GM12878 (cell line): ENCODE measurements at regions not wholly inside any gene's neighbourhood (a gene's known extent, or its start where the extent isn't known, plus 50 kb on each side); places are given as distances from the start of the nearest gene placed in this dataset.
A peak's percentile ranks its signal among the peaks of the same experiment; 100 is the strongest.

Experiments
- ATAC-seq: fragments of 200-7000 bp; cut with Tn5 transposase; 3 replicates; pipeline ENCODE4 v1.9.1; 2020; ENCODE audit warnings: mild to moderate bottlenecking, moderate library complexity
- BruUV-seq: library from RNA; stranded (reverse); fragments of 400-500 nt; replicated peaks from 2 replicates; lab custom pipeline; 2021; lab: Mats Ljungman, UMichigan
- CTCF ChIA-PET: fragments of 300-600 bp; sonication (Branson Sonifier 250); formaldehyde crosslinking; extraction: SDS; loops from one replicate; lab custom pipeline; 2021; ENCODE audit warnings: inconsistent platforms; lab: Yijun Ruan, JAX
- POLR2A ChIA-PET: fragments of 350-600 bp; formaldehyde crosslinking; extraction: SDS; loops from one replicate; lab custom pipeline; 2021; ENCODE audit warnings: inconsistent platforms; lab: Charles Lee
- RAD21 ChIA-PET: fragments of 300-600 bp; sonication (Branson Sonifier 250); formaldehyde crosslinking; loops from one replicate; lab custom pipeline; 2023; ENCODE audit warnings: antibody characterized with exemption; ENCODE audit not compliant: unreplicated experiment; lab: Charles Lee
- SMC1A ChIA-PET: fragments of 300-600 bp; sonication (Branson Sonifier 250); formaldehyde crosslinking; loops from one replicate; lab custom pipeline; 2023; ENCODE audit not compliant: unreplicated experiment, uncharacterized antibody; lab: Charles Lee
- DNase-seq: peaks from one replicate; pipeline ENCODE4 v3.0.0-alpha.2; 2011; ENCODE audit warnings: low read depth, low spot score
- FAIRE-seq: peaks from 3 replicates; lab custom pipeline; 2011; peaks lifted over from hg19 to GRCh38; lab: Jason Lieb, UNC
- H2AFZ ChIP-seq: 2 replicates; pipeline ENCODE4 v1.6.0; 2011; ENCODE audit warnings: low read depth, low read length, control low read depth; ENCODE audit not compliant: control insufficient read depth
- H3K27ac ChIP-seq: 2 replicates; pipeline ENCODE4 v1.5.1; 2011; ENCODE audit warnings: control low read depth; ENCODE audit not compliant: control insufficient read depth, insufficient read depth
- H3K27me3 ChIP-seq, 2 experiments: replicated peaks in 1 of 2; 2 replicates each; pipeline versions ENCODE4 v1.6.0 to v1.6.1; 2011; ENCODE audit warnings: low read length in 1 of 2; ENCODE audit not compliant: control insufficient read depth in 2 of 2, insufficient read depth in 2 of 2
- H3K36me3 ChIP-seq, 2 experiments: 2 replicates each; pipeline ENCODE4 v1.5.1; 2011; ENCODE audit warnings: low read length in 1 of 2; ENCODE audit not compliant: control insufficient read depth in 2 of 2, insufficient read depth in 2 of 2
- H3K4me1 ChIP-seq: 2 replicates; pipeline ENCODE4 v1.6.1; 2011; ENCODE audit warnings: mild to moderate bottlenecking, low read length, moderate library complexity, mixed read lengths; ENCODE audit not compliant: control insufficient read depth, insufficient read depth
- H3K4me2 ChIP-seq: 2 replicates; pipeline ENCODE4 v1.6.0; 2011; ENCODE audit warnings: control low read depth; ENCODE audit not compliant: control insufficient read depth, insufficient read depth
- H3K4me3 ChIP-seq: fragments of 200-600 bp; sonication (generic); 2 replicates; pipeline ENCODE4 v1.5.1; 2016
- H3K79me2 ChIP-seq: 2 replicates; pipeline ENCODE4 v1.6.0; 2011; ENCODE audit warnings: low read length; ENCODE audit not compliant: control insufficient read depth, insufficient read depth
- H3K9ac ChIP-seq: 2 replicates; pipeline ENCODE4 v1.8.0; 2011; ENCODE audit warnings: low read length, control low read depth, mixed read lengths; ENCODE audit not compliant: control insufficient read depth, insufficient read depth
- H3K9me3 ChIP-seq: replicated peaks from 3 replicates; pipeline ENCODE4 v1.5.1; 2011; ENCODE audit warnings: mild to moderate bottlenecking, low read length; ENCODE audit not compliant: control insufficient read depth, insufficient read depth
- H4K20me1 ChIP-seq: 2 replicates; pipeline ENCODE4 v1.6.0; 2011; ENCODE audit not compliant: control insufficient read depth, insufficient read depth
- CHD1 ChIP-seq: IDR thresholded peaks from 2 replicates; pipeline ENCODE4 v1.6.1; 2012; ENCODE audit warnings: low read depth, low read length, improper control_type of control experiment
- DPF2 ChIP-seq: fragments of 450-650 bp; IDR thresholded peaks from 2 replicates; pipeline ENCODE4 v1.6.1; 2017; ENCODE audit warnings: mild to moderate bottlenecking
- EP300 ChIP-seq, 2 experiments: fragments of 150-350 bp in 1 of 2; IDR thresholded peaks; 2 replicates each; pipeline ENCODE4 v1.6.1; 2011 to 2012; ENCODE audit warnings: low read depth in 2 of 2, low read length in 2 of 2, borderline replicate concordance in 1 of 2, improper control_type of control experiment in 1 of 2, inconsistent platforms in 1 of 2; ENCODE audit not compliant: control insufficient read depth in 1 of 2
- GABPA ChIP-seq: IDR thresholded peaks from 2 replicates; pipeline ENCODE4 v1.6.1; 2014; ENCODE audit warnings: antibody characterized with exemption, low read depth, mild to moderate bottlenecking, inconsistent platforms
- IKZF2 ChIP-seq, 2 experiments: fragments of 450-650 bp; IDR thresholded peaks; 2 replicates each; pipeline ENCODE4 v1.6.1; 2017; ENCODE audit warnings: mild to moderate bottlenecking in 2 of 2, moderate library complexity in 2 of 2
- JUNB ChIP-seq: IDR thresholded peaks from 2 replicates; pipeline ENCODE4 v1.6.1; 2016; ENCODE audit warnings: antibody characterized with exemption, mild to moderate bottlenecking
- NFYA ChIP-seq: IDR thresholded peaks from 2 replicates; pipeline ENCODE4 v1.6.1; 2011; ENCODE audit warnings: low read depth, mild to moderate bottlenecking, low read length, improper control_type of control experiment, borderline replicate concordance
- POLR2AphosphoS5 ChIP-seq: IDR thresholded peaks from 2 replicates; pipeline ENCODE4 v1.6.1; 2011; ENCODE audit warnings: mild to moderate bottlenecking, low read length, inconsistent platforms
- RELA ChIP-seq: fragments of 450-650 bp; IDR thresholded peaks from 2 replicates; pipeline ENCODE4 v1.8.0; 2014; ENCODE audit warnings: borderline replicate concordance; ENCODE audit not compliant: partially characterized antibody
- STAT3 ChIP-seq: IDR thresholded peaks from 2 replicates; pipeline ENCODE4 v1.6.1; 2011; ENCODE audit warnings: low read depth, low read length, improper control_type of control experiment
- TBL1XR1 ChIP-seq: IDR thresholded peaks from 2 replicates; pipeline ENCODE4 v1.6.1; 2012; ENCODE audit warnings: low read depth, low read length, improper control_type of control experiment
- ZNF217 ChIP-seq: fragments of 450-650 bp; IDR thresholded peaks from 2 replicates; pipeline ENCODE4 v1.6.1; 2017; ENCODE audit warnings: antibody characterized with exemption, mild to moderate bottlenecking
- WGBS: methylation state at CpG from one replicate; pipeline ENCODE4 v1.1.6; 2016; ENCODE audit warnings: low lambda C conversion rate; ENCODE audit not compliant: insufficient replicate concordance, insufficient coverage; ENCODE audit errors: missing lambda C conversion rate; 5-methylcytosine and 5-hydroxymethylcytosine counted together
- in situ Hi-C: fragments of 300-500 bp; cut with MboI; formaldehyde crosslinking; loops from 9 replicates; pipeline ENCODE4 v1.14.3; 2018; ENCODE audit warnings: mixed read lengths
- intact Hi-C: fragments of 100-400 bp; cut with micrococcal nuclease; formaldehyde crosslinking; loops from one replicate; pipeline ENCODE4 v1.14.2; 2022; ENCODE audit not compliant: unreplicated experiment
- TF ChIP-seq, protein P1 (sequence below): IDR thresholded peaks from 2 replicates; pipeline ENCODE4 v1.6.1; 2011; ENCODE audit warnings: low read depth, low read length, improper control_type of control experiment, borderline replicate concordance
- TF ChIP-seq, protein P2 (sequence below): IDR thresholded peaks from 2 replicates; pipeline ENCODE4 v1.6.1; 2012; ENCODE audit warnings: low read depth, low read length, improper control_type of control experiment
- TF ChIP-seq, protein P3 (sequence below): fragments of 150-350 bp; IDR thresholded peaks from 2 replicates; pipeline ENCODE4 v1.6.1; 2014; ENCODE audit warnings: mild to moderate bottlenecking, low read depth, low read length
- TF ChIP-seq, protein P4 (sequence below): IDR thresholded peaks from 2 replicates; pipeline ENCODE4 v1.6.1; 2012; ENCODE audit warnings: mild to moderate bottlenecking, low read depth, low read length

DNA sequence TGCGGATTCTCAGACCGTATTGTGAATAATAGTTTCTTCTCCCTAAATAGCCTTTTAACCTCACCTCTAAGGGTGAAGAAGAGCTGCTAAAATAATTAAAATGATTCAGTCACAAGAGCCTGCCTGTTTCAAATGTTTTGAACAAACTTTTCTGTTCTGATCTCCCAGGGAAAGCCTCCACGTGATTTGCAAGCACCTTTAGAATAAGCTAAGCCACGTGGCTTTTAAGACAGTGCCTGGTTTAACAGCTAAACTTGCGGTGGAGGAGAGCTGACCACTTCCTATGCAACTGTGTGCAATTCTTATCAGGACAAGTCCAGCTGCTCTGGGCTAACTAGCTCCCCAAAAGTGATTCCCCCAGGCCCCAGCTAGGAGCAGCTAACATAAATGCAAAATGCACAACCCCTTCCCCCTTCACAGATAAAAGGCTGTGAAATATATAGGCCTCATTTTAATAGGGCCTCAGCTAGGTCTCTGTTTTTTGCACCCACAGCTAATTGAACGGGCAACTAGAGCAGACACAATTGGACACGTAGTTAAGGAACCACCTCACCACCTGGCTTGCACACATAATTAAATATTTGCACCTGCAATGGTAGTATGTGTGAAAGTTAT is 401.2 kb upstream of the NR2F2 start (continued):
- TF ChIP-seq GABPA, result no peak
- no peak for TF ChIP-seq NFYA
- no peak for TF ChIP-seq ZNF217
- peak; percentile 78 for TF ChIP-seq DPF2
- TF ChIP-seq, protein P1, sequence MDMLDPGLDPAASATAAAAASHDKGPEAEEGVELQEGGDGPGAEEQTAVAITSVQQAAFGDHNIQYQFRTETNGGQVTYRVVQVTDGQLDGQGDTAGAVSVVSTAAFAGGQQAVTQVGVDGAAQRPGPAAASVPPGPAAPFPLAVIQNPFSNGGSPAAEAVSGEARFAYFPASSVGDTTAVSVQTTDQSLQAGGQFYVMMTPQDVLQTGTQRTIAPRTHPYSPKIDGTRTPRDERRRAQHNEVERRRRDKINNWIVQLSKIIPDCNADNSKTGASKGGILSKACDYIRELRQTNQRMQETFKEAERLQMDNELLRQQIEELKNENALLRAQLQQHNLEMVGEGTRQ, result peak; percentile 81
- no peak for TF ChIP-seq JUNB
- peak; percentile 69 to 86; a peak in 3 of 4 replicates for TF ChIP-seq EP300 (IDR thresholded peaks at IDR 0.05; ENCODE audit: borderline replicate concordance in 1 of 2, control insufficient read depth in 1 of 2, low read depth in 2 of 2, low read length in 2 of 2)
- TF ChIP-seq, protein P2, sequence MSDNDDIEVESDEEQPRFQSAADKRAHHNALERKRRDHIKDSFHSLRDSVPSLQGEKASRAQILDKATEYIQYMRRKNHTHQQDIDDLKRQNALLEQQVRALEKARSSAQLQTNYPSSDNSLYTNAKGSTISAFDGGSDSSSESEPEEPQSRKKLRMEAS, result peak; percentile 96

DNA sequence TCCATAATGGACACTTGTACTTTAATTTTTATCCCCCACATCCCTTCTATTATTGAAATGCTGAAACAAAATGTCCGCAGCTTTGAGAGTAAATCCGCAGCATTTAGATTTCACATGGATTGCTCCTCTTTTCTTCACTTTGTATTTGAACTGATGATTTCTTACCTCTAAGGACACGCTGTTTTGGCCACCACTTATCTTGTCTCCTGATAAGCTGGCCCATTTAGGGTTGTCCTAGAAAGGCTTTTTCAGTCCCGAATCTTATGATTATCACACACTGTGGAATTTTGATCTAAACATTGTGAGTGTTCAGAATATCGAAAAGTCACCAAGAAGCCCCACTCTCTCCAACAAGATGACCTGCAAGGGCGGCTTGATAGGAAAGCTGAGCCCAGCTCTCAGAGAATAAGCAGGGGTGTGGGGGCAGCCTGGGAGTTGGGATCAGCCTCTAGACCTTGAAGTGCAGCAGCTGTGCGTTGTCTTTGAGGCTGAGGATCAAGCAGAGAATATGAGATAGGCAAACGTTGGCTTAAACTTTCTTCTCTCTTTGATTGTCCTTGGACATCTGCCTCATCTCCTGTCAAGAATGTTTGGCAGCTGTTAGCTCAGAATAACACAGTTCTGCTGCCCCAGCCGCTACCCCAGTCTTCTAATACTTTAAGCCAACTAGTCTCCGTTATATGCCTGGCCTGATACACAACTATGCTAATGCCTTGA is 399.7 kb upstream of the NR2F2 start:
- Histone ChIP-seq H3K27ac (no peak overlapping the region), H3K36me3 (no peaks in the 10 kb centered on the region), H3K4me1 (no peaks in the 10 kb centered on the region), H3K4me2 (no peak overlapping the region), H3K4me3 (no peak overlapping the region), H4K20me1 (no peaks in the 10 kb centered on the region), H3K9ac (no peak overlapping the region), H3K27me3 (no peaks in the 10 kb centered on the region), H2AFZ (no peak overlapping the region), H3K9me3 (no peaks in the 10 kb centered on the region; the same call in 2 of the 3 replicates), H3K79me2 (no peaks in the 10 kb centered on the region)
- ATAC-seq (no peak), FAIRE-seq (no peak), DNase-seq (no peak)
- WGBS, result 43% methylated on average over 10 of the region's 10 CpGs
- SMC1A ChIA-PET, result interaction anchor here (1.2 to 1.8 kb wide), 2 partner anchors 8 to 108 kb away, joined by 3 to 4 read pairs; no protein-coding TSS in a partner anchor
- POLR2A ChIA-PET, result no interaction called here
- CTCF ChIA-PET, result interaction anchor here (0.5 kb wide), 1 partner anchor 61 kb away, joined by 4 read pairs; no protein-coding TSS in a partner anchor
- intact Hi-C loops (no loop called here), in situ Hi-C loops (no loop called here)
- no TSS peak for BruUV-seq
- RAD21 ChIA-PET, result interaction anchor here (0.7 to 2.2 kb wide), 2 partner anchors 43 to 107 kb away, joined by 3 to 15 read pairs; no protein-coding TSS in a partner anchor
- TF ChIP-seq IKZF2 (IDR thresholded peaks at IDR 0.05), result no peak
- TF ChIP-seq, protein P3, sequence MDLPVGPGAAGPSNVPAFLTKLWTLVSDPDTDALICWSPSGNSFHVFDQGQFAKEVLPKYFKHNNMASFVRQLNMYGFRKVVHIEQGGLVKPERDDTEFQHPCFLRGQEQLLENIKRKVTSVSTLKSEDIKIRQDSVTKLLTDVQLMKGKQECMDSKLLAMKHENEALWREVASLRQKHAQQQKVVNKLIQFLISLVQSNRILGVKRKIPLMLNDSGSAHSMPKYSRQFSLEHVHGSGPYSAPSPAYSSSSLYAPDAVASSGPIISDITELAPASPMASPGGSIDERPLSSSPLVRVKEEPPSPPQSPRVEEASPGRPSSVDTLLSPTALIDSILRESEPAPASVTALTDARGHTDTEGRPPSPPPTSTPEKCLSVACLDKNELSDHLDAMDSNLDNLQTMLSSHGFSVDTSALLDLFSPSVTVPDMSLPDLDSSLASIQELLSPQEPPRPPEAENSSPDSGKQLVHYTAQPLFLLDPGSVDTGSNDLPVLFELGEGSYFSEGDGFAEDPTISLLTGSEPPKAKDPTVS, result no peak
- TF ChIP-seq CHD1, result no peak
- no peak for TF ChIP-seq STAT3
- no peak for TF ChIP-seq POLR2AphosphoS5
- TF ChIP-seq TBL1XR1, result no peak
- TF ChIP-seq RELA, result no peak
- TF ChIP-seq, protein P4, sequence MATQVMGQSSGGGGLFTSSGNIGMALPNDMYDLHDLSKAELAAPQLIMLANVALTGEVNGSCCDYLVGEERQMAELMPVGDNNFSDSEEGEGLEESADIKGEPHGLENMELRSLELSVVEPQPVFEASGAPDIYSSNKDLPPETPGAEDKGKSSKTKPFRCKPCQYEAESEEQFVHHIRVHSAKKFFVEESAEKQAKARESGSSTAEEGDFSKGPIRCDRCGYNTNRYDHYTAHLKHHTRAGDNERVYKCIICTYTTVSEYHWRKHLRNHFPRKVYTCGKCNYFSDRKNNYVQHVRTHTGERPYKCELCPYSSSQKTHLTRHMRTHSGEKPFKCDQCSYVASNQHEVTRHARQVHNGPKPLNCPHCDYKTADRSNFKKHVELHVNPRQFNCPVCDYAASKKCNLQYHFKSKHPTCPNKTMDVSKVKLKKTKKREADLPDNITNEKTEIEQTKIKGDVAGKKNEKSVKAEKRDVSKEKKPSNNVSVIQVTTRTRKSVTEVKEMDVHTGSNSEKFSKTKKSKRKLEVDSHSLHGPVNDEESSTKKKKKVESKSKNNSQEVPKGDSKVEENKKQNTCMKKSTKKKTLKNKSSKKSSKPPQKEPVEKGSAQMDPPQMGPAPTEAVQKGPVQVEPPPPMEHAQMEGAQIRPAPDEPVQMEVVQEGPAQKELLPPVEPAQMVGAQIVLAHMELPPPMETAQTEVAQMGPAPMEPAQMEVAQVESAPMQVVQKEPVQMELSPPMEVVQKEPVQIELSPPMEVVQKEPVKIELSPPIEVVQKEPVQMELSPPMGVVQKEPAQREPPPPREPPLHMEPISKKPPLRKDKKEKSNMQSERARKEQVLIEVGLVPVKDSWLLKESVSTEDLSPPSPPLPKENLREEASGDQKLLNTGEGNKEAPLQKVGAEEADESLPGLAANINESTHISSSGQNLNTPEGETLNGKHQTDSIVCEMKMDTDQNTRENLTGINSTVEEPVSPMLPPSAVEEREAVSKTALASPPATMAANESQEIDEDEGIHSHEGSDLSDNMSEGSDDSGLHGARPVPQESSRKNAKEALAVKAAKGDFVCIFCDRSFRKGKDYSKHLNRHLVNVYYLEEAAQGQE, result no peak
